H1 (cell line): ENCODE measurements at regions not wholly inside any gene's neighbourhood (a gene's known extent, or its start where the extent isn't known, plus 50 kb on each side); places are given as distances from the start of the nearest gene placed in this dataset.

Experiments
- CTCF ChIA-PET: fragments of 300-600 bp; sonication (Branson Sonifier 250); formaldehyde crosslinking; loops from one replicate; lab custom pipeline; 2021; ENCODE audit not compliant: partially characterized antibody; lab: Charles Lee
- POLR2A ChIA-PET: fragments of 300-600 bp; sonication (Branson Sonifier 250); formaldehyde crosslinking; loops from one replicate; lab custom pipeline; 2021; ENCODE audit warnings: inconsistent platforms; ENCODE audit not compliant: partially characterized antibody; lab: Charles Lee
- DNase-seq, 2 experiments: peaks; one replicate each; pipeline versions ENCODE4 v3.0.0 to v3.0.0-alpha.2; 2010 to 2022; ENCODE audit warnings: low spot score in 2 of 2, low read depth in 1 of 2, mixed read lengths in 1 of 2
- FAIRE-seq: peaks from 2 replicates; lab custom pipeline; 2011; peaks lifted over from hg19 to GRCh38; lab: Jason Lieb, UNC
- H2AFZ ChIP-seq: 2 replicates; pipeline ENCODE4 v1.8.1; 2012; ENCODE audit warnings: low read length, inconsistent platforms
- H2AK5ac ChIP-seq: 2 replicates; pipeline ENCODE4 v1.6.1; 2013; ENCODE audit warnings: low read depth, low read length
- H2BK120ac ChIP-seq: replicated peaks from 2 replicates; pipeline ENCODE3; 2013; ENCODE audit warnings: low read depth, low read length, inconsistent platforms
- H2BK12ac ChIP-seq: 2 replicates; pipeline ENCODE4 v1.6.1; 2013; ENCODE audit warnings: low read depth, low read length
- H2BK15ac ChIP-seq: 2 replicates; pipeline ENCODE4 v1.6.1; 2013; ENCODE audit warnings: low read length
- H2BK20ac ChIP-seq: 2 replicates; pipeline ENCODE4 v1.6.1; 2013; ENCODE audit warnings: low read length
- H2BK5ac ChIP-seq: 2 replicates; pipeline ENCODE4 v1.6.1; 2013; ENCODE audit warnings: low read depth, low read length
- H3K14ac ChIP-seq: 2 replicates; pipeline ENCODE4 v1.6.1; 2013; ENCODE audit warnings: inconsistent platforms; ENCODE audit not compliant: insufficient read length
- H3K18ac ChIP-seq: 2 replicates; pipeline ENCODE4 v1.6.1; 2013; ENCODE audit warnings: low read length; ENCODE audit errors: extremely low read depth
- H3K23ac ChIP-seq: 2 replicates; pipeline ENCODE4 v1.6.1; 2013; ENCODE audit warnings: inconsistent platforms; ENCODE audit not compliant: insufficient read length
- H3K23me2 ChIP-seq: 2 replicates; pipeline ENCODE4 v1.6.1; 2013; ENCODE audit warnings: low read depth, low read length
- H3K27ac ChIP-seq: 2 replicates; pipeline ENCODE4 v1.6.1; 2011; ENCODE audit warnings: low read depth, low read length, inconsistent platforms
- H3K27me3 ChIP-seq, 4 experiments: replicated peaks in 1 of 4; 1 replicate in 1 of 4; 2 replicates in 3 of 4; pipeline versions ENCODE4 v1.6.1 to v1.8.1; 2011 to 2013; ENCODE audit warnings: low read length in 3 of 4, mild to moderate bottlenecking in 3 of 4, inconsistent platforms in 2 of 4, mixed read lengths in 2 of 4, moderate library complexity in 1 of 4; ENCODE audit not compliant: control insufficient read depth in 3 of 4, insufficient read depth in 3 of 4; ENCODE audit errors: extremely low read depth in 1 of 4
- H3K36me3 ChIP-seq, 4 experiments: 2 replicates each; pipeline versions ENCODE4 v1.6.1 to v1.8.1; 2011 to 2013; ENCODE audit warnings: mild to moderate bottlenecking in 4 of 4, low read length in 3 of 4, moderate library complexity in 2 of 4, control low read depth in 1 of 4, inconsistent platforms in 1 of 4; ENCODE audit not compliant: insufficient read depth in 4 of 4, control insufficient read depth in 2 of 4
- H3K4ac ChIP-seq: replicated peaks from 2 replicates; pipeline ENCODE3; 2013; ENCODE audit warnings: low read length, low read depth, mixed read lengths, inconsistent platforms; ENCODE audit not compliant: insufficient read length
- H3K4me1 ChIP-seq, 4 experiments: replicated peaks in 1 of 4; 1 replicate in 1 of 4; 2 replicates in 3 of 4; pipeline versions ENCODE4 v1.6.1 to v1.8.1; 2011 to 2013; ENCODE audit warnings: low read length in 3 of 4, inconsistent platforms in 2 of 4, mixed read lengths in 1 of 4; ENCODE audit not compliant: insufficient read depth in 4 of 4, control insufficient read depth in 3 of 4
- H3K4me2 ChIP-seq, 2 experiments: 2 replicates each; pipeline versions ENCODE4 v1.6.1 to v1.8.1; 2011 to 2013; ENCODE audit warnings: low read depth in 2 of 2, low read length in 2 of 2, control low read depth in 1 of 2, inconsistent platforms in 1 of 2, mild to moderate bottlenecking in 1 of 2; ENCODE audit not compliant: insufficient read depth in 1 of 2
- H3K4me3 ChIP-seq, 4 experiments: fragments of 200-600, 300-600 bp in 1 of 4; sonication (generic), shearing (Covaris generic), sonication (Bioruptor Twin) in 1 of 4; 2 replicates each; pipeline versions ENCODE4 v1.5.1 to v1.8.1; 2011 to 2016; ENCODE audit warnings: low read length in 4 of 4, low read depth in 3 of 4, control low read depth in 2 of 4, inconsistent platforms in 2 of 4, mild to moderate bottlenecking in 2 of 4, mixed read lengths in 1 of 4, moderate library complexity in 1 of 4; ENCODE audit not compliant: insufficient read depth in 2 of 4; ENCODE audit errors: extremely low read depth in 1 of 4
- H3K56ac ChIP-seq: replicated peaks from 2 replicates; pipeline ENCODE3; 2013; ENCODE audit warnings: low read depth, mild to moderate bottlenecking, mixed read lengths, low read length, inconsistent platforms; ENCODE audit not compliant: insufficient read length
- H3K79me1 ChIP-seq: 2 replicates; pipeline ENCODE4 v1.6.1; 2013; ENCODE audit warnings: low read depth, low read length, control low read depth
- H3K79me2 ChIP-seq, 2 experiments: 2 replicates each; pipeline versions ENCODE4 v1.6.1 to v1.8.1; 2012 to 2013; ENCODE audit warnings: low read length in 2 of 2, mild to moderate bottlenecking in 2 of 2, inconsistent platforms in 1 of 2; ENCODE audit not compliant: insufficient read depth in 2 of 2, control insufficient read depth in 1 of 2
- H3K9ac ChIP-seq, 4 experiments: replicated peaks in 1 of 4; 1 replicate in 1 of 4; 2 replicates in 3 of 4; pipeline versions ENCODE4 v1.6.1 to v1.8.1; 2011 to 2013; ENCODE audit warnings: low read depth in 3 of 4, low read length in 3 of 4, control low read depth in 2 of 4, mild to moderate bottlenecking in 2 of 4, moderate library complexity in 2 of 4, inconsistent platforms in 1 of 4; ENCODE audit errors: extremely low read depth in 1 of 4
- H3K9me3 ChIP-seq, 2 experiments: 2 replicates each; pipeline versions ENCODE4 v1.6.1 to v1.8.1; 2012 to 2013; ENCODE audit warnings: mild to moderate bottlenecking in 2 of 2, moderate library complexity in 2 of 2, control low read depth in 1 of 2, inconsistent platforms in 1 of 2, low read depth in 1 of 2, low read length in 1 of 2, mixed read lengths in 1 of 2; ENCODE audit not compliant: insufficient read depth in 2 of 2
- H4K20me1 ChIP-seq, 2 experiments: replicated peaks in 1 of 2; 2 replicates each; pipeline versions ENCODE3 to v1.8.1; 2011 to 2013; ENCODE audit warnings: inconsistent platforms in 2 of 2, low read length in 2 of 2, mild to moderate bottlenecking in 1 of 2; ENCODE audit not compliant: insufficient read depth in 2 of 2, control insufficient read depth in 1 of 2
- H4K5ac ChIP-seq: 2 replicates; pipeline ENCODE4 v1.6.1; 2013; ENCODE audit warnings: low read length, low read depth, mixed read lengths, inconsistent platforms; ENCODE audit not compliant: insufficient read length
- H4K8ac ChIP-seq: 2 replicates; pipeline ENCODE4 v1.8.0; 2013; ENCODE audit warnings: mild to moderate bottlenecking, moderate library complexity, low read length, inconsistent platforms; ENCODE audit not compliant: insufficient read depth; ENCODE audit errors: extremely low read depth
- H4K91ac ChIP-seq: replicated peaks from 2 replicates; pipeline ENCODE3; 2013; ENCODE audit warnings: low read length, mixed read lengths, inconsistent platforms; ENCODE audit not compliant: insufficient read length
- FOSL1 ChIP-seq: IDR thresholded peaks from 2 replicates; pipeline ENCODE4 v1.6.1; 2011; ENCODE audit warnings: mild to moderate bottlenecking, low read depth, low read length, moderate library complexity; ENCODE audit not compliant: insufficient read depth
- HDAC6 ChIP-seq: IDR thresholded peaks from one replicate; pipeline ENCODE4 v1.7.1; 2012; ENCODE audit warnings: low read depth, mild to moderate bottlenecking, inconsistent platforms, low read length, moderate library complexity
- POLR2A ChIP-seq, 2 experiments: IDR thresholded peaks; 1 replicate in 1 of 2; 2 replicates in 1 of 2; pipeline ENCODE4 v1.6.1; 2011; ENCODE audit warnings: low read depth in 2 of 2, low read length in 2 of 2, mild to moderate bottlenecking in 2 of 2; ENCODE audit errors: control extremely low read depth in 1 of 2
- RNF2 ChIP-seq: fragments of 200-900, 300-1000 bp; sonication (generic); IDR thresholded peaks from 2 replicates; pipeline ENCODE4 v1.7.1; 2016; ENCODE audit warnings: borderline replicate concordance, low read depth, mild to moderate bottlenecking, antibody characterized with exemption, low read length; ENCODE audit not compliant: poor library complexity, severe bottlenecking; ENCODE audit errors: missing control alignments
- SUZ12 ChIP-seq: fragments of 200-600 bp; sonication (generic); IDR thresholded peaks from 2 replicates; pipeline ENCODE4 v1.6.1; 2012; ENCODE audit warnings: mild to moderate bottlenecking, inconsistent platforms, low read length, moderate library complexity, mixed read lengths
- TAF7 ChIP-seq: optimal IDR thresholded peaks from 2 replicates; pipeline ENCODE3; 2011; ENCODE audit warnings: low read depth, mild to moderate bottlenecking, inconsistent platforms, low read length, moderate library complexity, borderline replicate concordance
- WGBS, 2 experiments: shearing (Covaris generic) in 1 of 2; methylation state at CpG; one replicate each; pipeline versions ENCODE4 v1.1.6 to v1.1.7; 2013 to 2015; ENCODE audit warnings: low lambda C conversion rate in 2 of 2, mixed read lengths in 2 of 2, inconsistent platforms in 1 of 2, low coverage in 1 of 2, missing lambda C conversion rate in 1 of 2; ENCODE audit not compliant: insufficient replicate concordance in 2 of 2, insufficient coverage in 1 of 2, insufficient read length in 1 of 2; ENCODE audit errors: extremely low coverage in 1 of 2, missing lambda C conversion rate in 1 of 2; 5-methylcytosine and 5-hydroxymethylcytosine counted together
- TF ChIP-seq, protein P1 (sequence below): IDR thresholded peaks from 2 replicates; pipeline ENCODE4 v1.6.1; 2011; ENCODE audit warnings: low read depth, mild to moderate bottlenecking, low read length; ENCODE audit not compliant: insufficient read depth

GRCh38 chr2:129320288-129320687, 659.2 kb upstream of the RAB6C start:
- H3K27ac ChIP-seq: no peak overlapping the region
- no peaks in the 10 kb centered on the region; a peak in 1 of 7 replicates for H3K4me1 ChIP-seq
- no peaks in the 10 kb centered on the region; the same call in 1 of the 2 replicates for H3K23me2 ChIP-seq
- H4K20me1 ChIP-seq: no peaks in the 10 kb centered on the region
- FAIRE-seq (no peak), DNase-seq (no peak)
- H2BK5ac ChIP-seq: no peak overlapping the region
- H3K79me1 ChIP-seq: no peaks in the 10 kb centered on the region
- no peak overlapping the region; the same call in 1 of the 2 replicates for H4K8ac ChIP-seq
- no peaks in the 10 kb centered on the region for H3K9me3 ChIP-seq
- H3K4me2 ChIP-seq: no peak overlapping the region; a peak in 1 of 4 replicates
- H3K4me3 ChIP-seq: no peak overlapping the region
- H3K14ac ChIP-seq: no peak overlapping the region
- no peak overlapping the region for H3K4ac ChIP-seq
- no peak overlapping the region for H2BK120ac ChIP-seq
- H4K5ac ChIP-seq: no peak overlapping the region
- H3K9ac ChIP-seq: no peak overlapping the region
- no peak overlapping the region for H4K91ac ChIP-seq
- no peak overlapping the region for H3K18ac ChIP-seq
- CTCF ChIA-PET: interaction anchor here (1.2 kb wide), 1 partner anchor 77 kb away, joined by 3 read pairs; no protein-coding TSS in a partner anchor
- 92% methylated on average over 4 of the region's 4 CpGs; no CpG with 5 or more reads in 1 of the 2 experiments for WGBS, 2 experiments
- no peak overlapping the region for H3K23ac ChIP-seq
- POLR2A ChIA-PET: no interaction called here
- no peaks in the 10 kb centered on the region for H3K36me3 ChIP-seq
- no peak overlapping the region for H2AK5ac ChIP-seq
- H3K27me3 ChIP-seq: no peaks in the 10 kb centered on the region
- H2BK20ac ChIP-seq: no peak overlapping the region
- no peaks in the 10 kb centered on the region for H3K79me2 ChIP-seq
- no peak overlapping the region for H2BK12ac ChIP-seq
- no peak overlapping the region for H3K56ac ChIP-seq
- H2AFZ ChIP-seq: no peak overlapping the region
- H2BK15ac ChIP-seq: no peak overlapping the region
- TF ChIP-seq SUZ12: no peak
- TF ChIP-seq HDAC6: no peak
- TF ChIP-seq POLR2A (IDR thresholded peaks at IDR 0.05; ENCODE audit: control extremely low read depth in 1 of 2, low read depth in 2 of 2, low read length in 2 of 2): no peak
- no peak for TF ChIP-seq TAF7
- no peak for TF ChIP-seq FOSL1
- TF ChIP-seq, protein P1, sequence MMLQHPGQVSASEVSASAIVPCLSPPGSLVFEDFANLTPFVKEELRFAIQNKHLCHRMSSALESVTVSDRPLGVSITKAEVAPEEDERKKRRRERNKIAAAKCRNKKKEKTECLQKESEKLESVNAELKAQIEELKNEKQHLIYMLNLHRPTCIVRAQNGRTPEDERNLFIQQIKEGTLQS: no peak
- no peak for TF ChIP-seq RNF2
